ENCODE measurements at regions not wholly inside any gene's neighbourhood (a gene's known extent, or its start where the extent isn't known, plus 50 kb on each side); places are given as distances from the start of the nearest gene placed in this dataset.

DNA sequence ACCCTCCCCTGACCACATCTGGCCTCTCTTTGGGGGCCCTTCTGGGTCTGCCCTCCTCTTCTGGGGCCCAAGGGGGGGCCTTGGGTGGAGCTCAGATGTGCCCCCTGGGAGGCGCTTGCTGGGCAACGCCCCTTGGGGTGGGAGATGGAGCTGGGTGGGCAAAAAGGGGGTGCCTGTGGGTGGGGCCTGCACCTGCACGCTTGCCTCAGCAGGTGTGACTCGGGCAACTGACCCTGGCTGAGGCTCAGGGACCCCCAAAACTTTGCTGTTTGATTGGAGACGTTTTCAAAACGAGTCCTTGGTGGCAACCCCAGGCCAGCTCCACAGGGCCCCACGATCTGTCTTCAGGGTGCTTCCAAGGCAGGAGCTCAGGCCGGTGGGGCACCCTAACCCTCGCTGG is 105.3 kb downstream of the SIK1 start:
- TF ChIP-seq CTCF (IDR thresholded peaks at IDR 0.05 in 4 of 5, conservative IDR thresholded peaks at IDR 0.05 in 1 of 5) = no peak
- TF ChIP-seq POLR2A (IDR thresholded peaks at IDR 0.05) = no peak
- intact Hi-C loops (cut with DNase I; ENCODE audit: low total_unique reads) = loop anchor here (2.0 kb wide), 1 partner anchor 39 kb away; no protein-coding TSS in a partner anchor
- in situ Hi-C loops (cut with MboI; ENCODE audit: low sequenced_read_pairs in 4 of 4) = no loop called here

DNA sequence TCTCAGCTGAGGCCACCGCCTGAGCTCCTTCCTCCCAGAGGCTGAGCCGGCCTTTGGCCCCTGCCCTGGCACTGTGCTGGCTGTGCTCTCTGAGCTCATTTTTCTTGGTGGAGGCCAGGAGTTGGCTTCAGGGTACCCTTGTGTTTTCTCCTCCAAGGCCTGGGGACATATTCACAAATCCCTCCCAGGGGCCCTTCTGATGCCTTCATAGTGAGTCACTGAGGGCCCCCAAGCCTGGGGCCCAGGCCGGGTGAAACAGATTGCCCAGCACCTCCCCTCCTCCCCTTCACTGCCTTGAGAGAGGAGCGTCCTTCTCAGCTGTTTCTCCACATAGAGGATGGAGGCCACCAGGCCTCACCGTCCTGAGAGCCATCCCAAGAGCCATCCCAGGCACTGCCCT is 105.8 kb downstream of the SIK1 start:
- TF ChIP-seq CTCF (IDR thresholded peaks at IDR 0.05 in 4 of 5, conservative IDR thresholded peaks at IDR 0.05 in 1 of 5) (no peak), POLR2A (IDR thresholded peaks at IDR 0.05) (no peak)
- H3K27me3 ChIP-seq = peaks cover 0 to 18% (median 18%) of the 10 kb centered on the region in 3 donors
- no peaks in the 10 kb centered on the region for H3K36me3 ChIP-seq
- intact Hi-C loops (cut with DNase I; ENCODE audit: low total_unique reads) (no loop called here), in situ Hi-C loops (cut with MboI; ENCODE audit: low sequenced_read_pairs in 4 of 4) (no loop called here)
- DNase-seq (no peak), ATAC-seq (no peak)
- no peak overlapping the region for H3K27ac ChIP-seq
- H3K4me1 ChIP-seq = peaks cover 0 to 3% of the 10 kb centered on the region in 2 donors
- H3K9me3 ChIP-seq = no peaks in the 10 kb centered on the region
- no peak overlapping the region for H3K4me3 ChIP-seq

More for the DNA sequence above, 105.3 kb downstream of the SIK1 start:
- Histone ChIP-seq H3K9me3 (no peaks in the 10 kb centered on the region), H3K36me3 (no peaks in the 10 kb centered on the region), H3K27ac (no peak overlapping the region), H3K4me1 (peaks cover 0 to 3% of the 10 kb centered on the region in 2 donors), H3K4me3 (no peak overlapping the region), H3K27me3 (peaks cover 0 to 18% (median 14%) of the 10 kb centered on the region in 3 donors)
- DNase-seq (no peak), ATAC-seq (no peak)

DNA sequence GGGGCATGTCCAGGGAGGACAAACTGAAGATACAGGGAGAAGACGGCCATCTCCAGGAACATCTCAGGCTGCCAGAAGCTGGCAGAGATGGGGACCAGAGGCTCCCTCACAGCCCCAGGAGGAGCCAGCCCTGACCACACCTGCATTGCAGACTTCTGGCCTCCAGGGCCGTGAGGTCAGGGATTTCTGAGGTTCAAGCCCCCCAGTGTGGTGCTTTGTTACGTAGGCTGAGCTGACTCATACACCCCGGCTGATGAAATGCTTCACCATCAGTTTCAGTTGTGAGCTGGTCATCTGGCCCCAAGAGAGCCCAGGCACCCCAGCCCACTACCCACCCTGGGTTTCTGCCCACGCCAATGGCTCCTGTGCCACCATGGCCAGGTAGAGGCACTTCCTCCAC is 106.4 kb downstream of the SIK1 start:
- Histone ChIP-seq H3K9me3 (no peaks in the 10 kb centered on the region), H3K36me3 (no peaks in the 10 kb centered on the region), H3K27ac (no peak overlapping the region), H3K4me3 (no peak overlapping the region), H3K27me3 (peaks cover 0 to 20% (median 18%) of the 10 kb centered on the region in 3 donors), H3K4me1 (peaks cover 0 to 3% of the 10 kb centered on the region in 2 donors)
- TF ChIP-seq CTCF (IDR thresholded peaks at IDR 0.05 in 4 of 5, conservative IDR thresholded peaks at IDR 0.05 in 1 of 5) = no peak
- TF ChIP-seq POLR2A (IDR thresholded peaks at IDR 0.05) = no peak
- in situ Hi-C loops (cut with MboI; ENCODE audit: low sequenced_read_pairs in 4 of 4) (no loop called here), intact Hi-C loops (cut with DNase I; ENCODE audit: low total_unique reads) (no loop called here)
- ATAC-seq (no peak), DNase-seq (no peak)

GRCh38 chr21:43318841-43319781 is 107.8 kb downstream of the SIK1 start:
- H3K27me3 ChIP-seq = peaks cover 0 to 24% (median 20%) of the 10 kb centered on the region in 3 donors
- intact Hi-C loops (cut with DNase I; ENCODE audit: low total_unique reads) (no loop called here), in situ Hi-C loops (cut with MboI; ENCODE audit: low sequenced_read_pairs in 4 of 4) (no loop called here)
- H3K27ac ChIP-seq = peak overlapping the region in 3 of 4 donors; percentile 46 to 63 (median 53)
- no peaks in the 10 kb centered on the region for H3K9me3 ChIP-seq
- no peak overlapping the region for H3K4me3 ChIP-seq
- DNase-seq (no peak), ATAC-seq (peak in 1 of 2 donors; percentile 7)
- H3K36me3 ChIP-seq = no peaks in the 10 kb centered on the region
- TF ChIP-seq POLR2A (IDR thresholded peaks at IDR 0.05) = peak in 1 of 2 donors; percentile 8
- TF ChIP-seq CTCF (IDR thresholded peaks at IDR 0.05 in 4 of 5, conservative IDR thresholded peaks at IDR 0.05 in 1 of 5) = no peak
- peaks cover 0 to 3% of the 10 kb centered on the region in 2 donors for H3K4me1 ChIP-seq

Measured in gastrocnemius medialis (tissue), 4 donors.